HG03045 (cell line): ENCODE measurements at regions not wholly inside any gene's neighbourhood (a gene's known extent, or its start where the extent isn't known, plus 50 kb on each side); places are given as distances from the start of the nearest gene placed in this dataset.

ENCODE experiments used
- ATAC-seq: cut with Tn5 transposase; IDR thresholded peaks from one replicate; pipeline ENCODE4 v1.9.1; 2021; ENCODE audit warnings: mild to moderate bottlenecking, moderate library complexity; ENCODE audit not compliant: unreplicated experiment

DNA sequence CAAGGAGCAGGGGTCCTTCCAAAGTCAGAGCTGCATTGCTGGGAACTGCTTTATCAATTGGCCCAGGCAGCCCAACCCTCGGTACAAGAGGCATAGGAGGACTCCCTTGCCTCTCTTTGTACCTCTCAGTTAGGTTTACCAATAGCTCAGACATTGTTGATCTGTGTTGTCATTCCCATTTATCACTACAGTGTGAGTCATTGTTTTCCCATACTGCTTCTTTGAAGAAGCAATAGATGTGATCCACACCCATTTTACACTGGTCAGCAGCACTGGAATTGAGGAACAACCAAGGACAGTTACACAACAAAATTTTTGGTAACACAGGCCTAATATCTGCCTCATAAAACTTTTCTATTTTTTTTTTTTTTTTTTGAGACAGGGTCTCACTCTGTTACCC is 307.2 kb downstream of the SNX13 start:
- no peak for ATAC-seq

- ATAC-seq = no peak
Observed at GRCh38 chr7:17638727-17639126, 301.6 kb downstream of the SNX13 start.

DNA sequence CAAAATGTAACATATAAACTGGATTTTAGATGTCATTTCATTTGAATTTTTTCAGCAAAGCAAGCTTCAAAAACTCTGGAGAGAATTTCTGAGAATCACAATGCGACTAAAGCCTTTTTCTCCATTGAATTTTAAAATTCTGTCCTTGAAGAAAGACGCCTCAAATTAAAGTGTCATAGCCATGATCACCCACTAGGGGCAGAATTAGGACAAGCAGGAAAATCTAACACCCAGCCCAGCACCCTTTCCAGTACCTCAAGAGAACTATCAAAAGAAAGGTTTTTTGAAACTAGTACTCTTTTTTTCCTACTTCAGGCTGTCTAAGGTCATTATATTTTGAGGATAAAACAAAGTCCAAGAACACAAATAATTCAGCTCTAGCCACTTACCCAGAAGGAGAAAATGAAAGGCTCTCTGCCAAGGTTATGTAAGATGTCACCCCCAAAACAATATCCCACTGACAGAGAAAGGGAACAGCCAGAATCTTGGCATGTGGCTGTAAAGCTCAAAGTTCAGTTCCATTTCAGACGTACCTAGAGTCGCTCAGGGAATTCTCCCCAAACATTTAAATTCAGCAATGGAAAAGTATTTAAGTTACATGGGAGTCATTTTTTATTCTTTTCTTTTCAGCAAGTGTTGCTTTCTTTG is 299.4 kb downstream of the SNX13 start:
- no peak for ATAC-seq

DNA sequence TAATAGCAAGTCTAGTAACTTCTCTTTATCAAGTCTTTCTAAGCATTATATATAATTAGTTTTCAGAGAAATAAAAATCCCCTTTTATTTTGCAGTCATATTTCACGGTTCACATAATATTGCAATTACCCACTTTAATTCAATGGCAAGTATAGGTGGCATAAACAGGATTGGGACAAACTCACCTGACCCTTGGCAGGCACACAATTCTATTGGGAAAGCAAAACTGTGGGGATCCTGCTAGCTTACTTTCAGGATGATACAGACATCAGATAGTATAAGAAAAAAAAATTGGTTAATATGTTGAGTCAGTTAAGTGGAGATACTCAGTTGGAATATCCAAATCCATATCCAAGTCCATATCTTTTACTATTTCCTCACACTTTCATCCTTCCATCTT is 294.8 kb downstream of the SNX13 start:
- no peak for ATAC-seq

- ATAC-seq = no peak
Observed at GRCh38 chr7:17646253-17646956, 293.9 kb downstream of the SNX13 start.

DNA sequence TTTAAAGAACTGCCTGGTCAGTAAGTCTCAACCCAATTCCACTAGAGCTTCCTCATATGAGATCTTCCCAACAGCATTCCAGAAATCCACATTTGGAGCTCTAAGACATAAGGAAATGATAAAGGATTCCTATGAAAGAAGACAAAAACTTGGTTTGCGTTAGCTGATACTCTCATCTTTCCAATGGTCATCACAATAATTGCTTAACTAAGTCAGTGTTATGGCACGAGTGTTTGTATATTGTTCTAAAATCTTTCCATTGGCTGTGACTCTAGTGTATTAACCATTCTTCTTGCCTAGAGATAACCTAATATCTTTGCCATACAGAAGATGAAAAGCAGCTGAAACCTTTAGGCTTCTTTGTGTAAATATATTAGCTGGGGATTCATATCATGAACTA is 289.0 kb downstream of the SNX13 start:
- ATAC-seq = no peak

DNA sequence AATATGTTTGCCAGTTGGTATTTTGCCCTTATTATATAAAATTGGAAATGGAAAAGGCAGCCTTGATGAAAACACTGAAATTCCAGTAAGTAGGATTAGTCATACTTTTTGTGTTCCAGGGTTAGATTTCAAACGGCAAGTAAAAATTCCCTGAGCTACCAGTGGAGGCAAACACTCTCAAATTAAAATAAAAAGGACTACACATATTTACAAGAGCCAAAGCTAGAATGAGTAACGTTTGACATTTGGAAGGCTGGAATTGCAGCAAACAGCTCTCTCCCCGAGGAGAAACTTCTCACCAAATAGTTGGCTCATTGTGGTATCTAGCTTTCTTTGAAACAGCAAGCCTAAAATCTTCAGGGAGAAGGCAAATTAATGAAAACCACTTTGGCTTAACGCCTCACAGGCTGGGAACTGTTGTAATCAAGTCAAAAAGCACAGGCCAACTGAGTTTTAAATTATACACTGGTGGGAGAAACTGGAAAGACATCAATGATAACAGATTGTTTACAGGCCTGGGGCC is 288.4 kb downstream of the SNX13 start:
- no peak for ATAC-seq

DNA sequence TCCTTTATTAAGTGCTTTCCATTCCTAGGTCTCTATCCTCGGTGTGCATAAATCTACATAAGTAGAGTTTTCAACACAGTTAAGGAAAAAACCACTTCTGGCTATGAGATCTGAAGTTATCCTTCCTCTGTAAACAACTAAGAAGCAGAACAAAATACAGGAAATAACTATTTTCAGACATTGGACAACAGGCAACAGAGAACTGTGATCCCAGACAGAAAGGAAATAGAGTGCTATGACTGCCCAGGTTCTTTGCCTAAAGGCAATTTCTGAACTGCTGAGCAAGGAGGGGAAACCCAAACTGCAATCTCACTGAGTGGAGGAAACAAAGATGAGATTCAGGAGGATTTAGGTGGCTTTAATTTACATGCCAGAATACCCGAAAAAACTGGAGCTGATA is 285.4 kb downstream of the SNX13 start:
- ATAC-seq = no peak

DNA sequence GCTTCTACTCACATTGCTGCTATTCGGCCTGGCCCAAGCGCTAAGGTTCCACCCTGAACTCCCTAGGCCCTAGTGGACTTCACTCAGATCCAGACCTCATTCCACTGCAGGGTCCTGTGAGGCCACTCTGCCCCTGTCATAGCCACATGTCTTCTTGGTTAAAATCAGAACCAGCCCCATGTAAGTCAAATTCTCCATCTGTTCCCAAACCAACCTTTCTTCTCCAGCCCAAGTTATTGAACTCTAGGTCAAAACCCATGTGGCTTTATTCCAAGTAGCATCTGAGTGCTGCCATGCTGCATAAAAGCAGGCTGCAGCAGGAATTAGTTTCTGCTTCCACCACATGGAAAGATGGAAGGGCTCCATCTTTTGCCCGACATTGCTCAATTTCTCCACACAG is 281.2 kb downstream of the SNX13 start:
- ATAC-seq = no peak

GRCh38 chr7:17660116-17660515 is 280.2 kb downstream of the SNX13 start:
- ATAC-seq = no peak

DNA sequence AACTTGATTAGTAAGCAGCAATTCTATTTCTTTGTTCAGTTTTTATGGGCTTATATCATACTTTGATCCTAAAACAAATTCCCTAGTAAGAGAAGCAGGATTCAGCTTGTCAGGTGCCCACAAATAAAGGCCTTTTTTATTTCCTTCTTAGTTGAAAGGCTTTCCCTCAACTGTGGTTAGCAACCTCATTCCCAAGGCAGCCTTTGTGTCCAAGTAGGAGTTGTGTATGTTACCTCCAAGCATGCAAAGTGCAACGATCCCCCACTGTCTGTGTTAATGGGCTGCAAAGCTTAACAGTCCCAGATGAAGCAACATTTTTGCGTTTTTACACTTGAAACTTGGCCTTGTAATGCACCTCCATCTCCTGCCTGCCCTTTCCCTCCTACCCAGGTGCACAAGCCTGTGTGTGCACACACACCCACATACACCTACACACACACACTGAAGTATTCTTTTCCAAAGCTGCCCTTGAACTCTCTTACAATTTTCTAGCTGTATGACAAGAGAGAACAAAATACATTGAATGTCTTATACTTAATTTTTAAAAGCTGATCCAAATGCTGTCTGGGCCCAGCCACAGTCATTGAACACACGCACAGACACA is 278.2 kb downstream of the SNX13 start:
- ATAC-seq = no peak

DNA sequence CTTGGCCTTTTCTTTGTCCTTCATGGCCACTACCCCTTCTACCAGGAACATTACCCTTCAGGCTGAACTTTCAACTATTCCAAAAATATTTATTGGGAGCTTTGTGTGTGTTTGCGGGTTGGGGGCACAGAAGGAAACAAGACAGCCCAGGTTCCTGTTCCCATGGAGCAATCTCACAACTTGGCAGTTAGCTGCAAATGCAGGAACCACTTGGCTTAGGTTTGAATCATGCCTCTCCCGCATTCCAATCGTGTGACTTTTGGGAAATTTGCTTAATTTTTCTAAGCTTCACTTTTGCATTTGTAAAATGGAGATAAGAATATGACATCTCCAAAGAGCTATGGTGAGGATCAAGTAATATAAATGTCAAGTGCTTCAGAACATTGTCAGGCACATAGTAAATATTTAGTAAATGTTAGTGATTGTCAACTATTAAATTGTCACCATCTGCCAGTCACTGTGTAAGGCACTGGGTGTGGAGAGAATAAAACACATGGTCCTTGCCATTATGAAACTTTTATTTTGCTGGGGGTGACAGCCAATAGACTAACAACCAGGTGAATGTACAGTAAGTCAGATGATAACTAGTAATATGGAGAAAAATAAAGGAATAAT is 277.1 kb downstream of the SNX13 start:
- no peak for ATAC-seq

GRCh38 chr7:17665029-17665428 is 275.3 kb downstream of the SNX13 start:
- no peak for ATAC-seq

GRCh38 chr7:17668122-17668521 is 272.2 kb downstream of the SNX13 start:
- ATAC-seq = no peak

DNA sequence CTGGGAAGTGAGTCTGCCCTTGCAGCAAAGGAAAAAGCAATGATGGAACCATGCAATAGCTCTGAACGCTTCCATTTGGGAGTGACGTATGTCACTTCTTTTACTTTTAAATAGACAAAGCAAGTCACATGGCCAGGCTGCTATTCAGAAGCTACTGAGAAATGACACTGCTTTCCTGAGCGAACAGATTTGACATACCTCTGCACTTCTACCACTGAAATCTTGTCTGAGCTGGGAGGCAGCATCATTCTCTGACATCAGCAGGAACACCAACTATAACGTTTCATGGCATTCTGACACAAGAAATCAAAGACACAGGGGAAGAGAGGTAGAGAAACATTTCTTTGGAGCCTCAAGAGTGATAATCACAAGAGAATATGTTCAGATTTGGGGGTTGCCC is 271.1 kb downstream of the SNX13 start:
- no peak for ATAC-seq

- no peak for ATAC-seq
Observed at GRCh38 chr7:17671956-17672355, 268.3 kb downstream of the SNX13 start.

DNA sequence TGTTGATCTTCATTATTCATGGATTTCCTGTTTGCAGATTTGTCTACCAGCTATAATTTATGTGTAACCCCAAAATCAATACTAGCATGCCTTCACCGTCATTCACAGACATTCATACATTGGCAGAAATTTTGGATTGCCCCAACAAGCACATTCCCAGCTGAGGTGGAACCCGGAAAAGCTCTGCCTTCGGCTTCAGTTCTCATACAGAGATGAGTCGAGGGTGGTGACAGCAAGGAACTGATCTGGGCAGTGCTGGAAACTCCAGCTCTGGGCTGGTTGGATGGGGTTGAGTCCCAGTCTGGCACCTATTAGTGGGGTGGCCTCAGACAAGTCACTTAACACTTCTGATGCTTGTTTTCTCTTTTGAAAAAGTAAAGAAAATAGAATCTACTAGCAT is 267.5 kb downstream of the SNX13 start:
- ATAC-seq = no peak

DNA sequence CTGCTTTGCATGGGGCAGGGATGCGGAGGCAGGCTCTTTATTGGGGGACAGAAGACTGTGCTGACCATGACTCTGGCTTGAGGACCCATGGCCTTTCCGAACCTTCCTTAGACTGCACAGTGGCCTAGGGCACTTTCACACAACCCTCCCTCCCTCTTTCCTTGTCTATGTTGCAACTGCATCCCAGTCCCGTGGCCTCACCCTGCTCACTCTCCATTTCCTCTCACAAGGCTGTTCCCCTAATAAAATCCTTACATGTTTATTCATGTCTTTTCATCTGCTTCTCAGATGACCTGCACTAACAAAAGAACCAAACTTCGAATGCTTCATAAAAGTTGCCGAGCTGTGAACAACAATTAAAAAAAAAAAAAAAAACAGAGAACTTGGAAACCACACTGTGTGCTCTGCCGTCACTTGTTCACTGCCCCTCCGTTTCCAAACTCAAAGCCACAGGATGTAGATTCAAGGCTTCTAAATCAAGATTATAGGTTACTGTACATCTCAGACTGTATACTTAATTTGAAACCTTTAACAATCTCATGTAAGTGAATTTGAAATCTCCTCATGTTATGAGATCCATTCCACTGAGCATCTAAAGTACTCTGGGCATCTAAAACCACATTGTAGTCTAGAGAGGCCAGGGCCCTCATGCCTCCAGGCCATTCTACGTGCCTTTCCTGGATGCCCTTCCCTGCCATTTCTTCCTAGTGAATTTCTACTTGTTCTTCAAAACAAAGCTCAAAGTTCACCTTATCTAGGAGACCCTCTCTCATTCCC is 265.9 kb downstream of the SNX13 start:
- ATAC-seq = no peak

- no peak for ATAC-seq
Observed at GRCh38 chr7:17674943-17675608, 265.2 kb downstream of the SNX13 start.

- no peak for ATAC-seq
Observed at GRCh38 chr7:17677408-17677807, 262.9 kb downstream of the SNX13 start.
